WI38 (cell line): ENCODE measurements at regions not wholly inside any gene's neighbourhood (a gene's known extent, or its start where the extent isn't known, plus 50 kb on each side); places are given as distances from the start of the nearest gene placed in this dataset.

Source experiments
- H3K4me3 ChIP-seq: 2 replicates; pipeline ENCODE4 v1.5.1; 2011; ENCODE audit warnings: low read depth, mild to moderate bottlenecking, control low read depth, low read length
- TF ChIP-seq, protein P1 (sequence below): IDR thresholded peaks from 2 replicates; pipeline ENCODE4 v1.5.1; 2012; ENCODE audit warnings: low read depth, mild to moderate bottlenecking, control low read depth, low read length

DNA sequence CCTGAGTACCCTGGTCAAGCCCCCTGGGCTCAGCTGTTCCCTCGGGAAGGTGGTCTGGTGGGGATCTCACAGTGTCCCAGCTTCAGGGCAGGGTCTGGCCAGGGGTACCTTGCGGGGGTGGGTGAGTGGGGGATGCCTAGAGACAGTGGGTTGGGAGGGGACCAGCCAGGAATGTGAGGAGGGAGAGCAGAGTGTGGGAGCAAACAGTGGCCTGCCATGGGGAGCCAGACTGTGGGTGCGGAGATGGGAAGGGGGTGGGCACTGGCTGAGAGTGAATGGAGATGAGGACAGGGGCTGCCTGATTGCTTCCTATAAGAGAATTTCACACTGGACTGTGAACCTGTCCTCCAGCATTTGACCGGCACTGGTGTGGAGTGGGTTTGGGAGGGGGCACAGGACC is 95.1 kb downstream of the VEGFA start:
- TF ChIP-seq, protein P1, sequence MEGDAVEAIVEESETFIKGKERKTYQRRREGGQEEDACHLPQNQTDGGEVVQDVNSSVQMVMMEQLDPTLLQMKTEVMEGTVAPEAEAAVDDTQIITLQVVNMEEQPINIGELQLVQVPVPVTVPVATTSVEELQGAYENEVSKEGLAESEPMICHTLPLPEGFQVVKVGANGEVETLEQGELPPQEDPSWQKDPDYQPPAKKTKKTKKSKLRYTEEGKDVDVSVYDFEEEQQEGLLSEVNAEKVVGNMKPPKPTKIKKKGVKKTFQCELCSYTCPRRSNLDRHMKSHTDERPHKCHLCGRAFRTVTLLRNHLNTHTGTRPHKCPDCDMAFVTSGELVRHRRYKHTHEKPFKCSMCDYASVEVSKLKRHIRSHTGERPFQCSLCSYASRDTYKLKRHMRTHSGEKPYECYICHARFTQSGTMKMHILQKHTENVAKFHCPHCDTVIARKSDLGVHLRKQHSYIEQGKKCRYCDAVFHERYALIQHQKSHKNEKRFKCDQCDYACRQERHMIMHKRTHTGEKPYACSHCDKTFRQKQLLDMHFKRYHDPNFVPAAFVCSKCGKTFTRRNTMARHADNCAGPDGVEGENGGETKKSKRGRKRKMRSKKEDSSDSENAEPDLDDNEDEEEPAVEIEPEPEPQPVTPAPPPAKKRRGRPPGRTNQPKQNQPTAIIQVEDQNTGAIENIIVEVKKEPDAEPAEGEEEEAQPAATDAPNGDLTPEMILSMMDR = no peak
- no peak overlapping the region for H3K4me3 ChIP-seq

DNA sequence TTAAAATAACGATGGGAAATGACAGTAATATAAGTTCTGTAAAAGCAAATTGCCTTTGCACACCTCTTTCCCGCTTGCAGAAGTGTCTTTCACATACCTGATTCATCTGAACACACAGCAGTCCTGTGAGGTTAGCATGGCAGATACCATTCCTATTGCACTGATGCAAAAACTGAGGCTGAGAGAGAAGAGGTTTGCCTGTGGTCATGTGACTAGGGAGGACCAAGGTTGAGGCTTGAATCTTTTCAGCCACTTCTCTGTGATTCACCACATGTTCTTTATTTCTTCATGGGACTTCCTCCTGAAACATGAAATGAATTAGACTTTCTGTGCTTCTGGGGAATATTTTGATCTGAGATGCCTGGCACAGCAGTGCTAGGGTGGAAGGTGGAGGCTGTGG is 92.9 kb downstream of the VEGFA start:
- TF ChIP-seq, protein P1 = no peak

DNA sequence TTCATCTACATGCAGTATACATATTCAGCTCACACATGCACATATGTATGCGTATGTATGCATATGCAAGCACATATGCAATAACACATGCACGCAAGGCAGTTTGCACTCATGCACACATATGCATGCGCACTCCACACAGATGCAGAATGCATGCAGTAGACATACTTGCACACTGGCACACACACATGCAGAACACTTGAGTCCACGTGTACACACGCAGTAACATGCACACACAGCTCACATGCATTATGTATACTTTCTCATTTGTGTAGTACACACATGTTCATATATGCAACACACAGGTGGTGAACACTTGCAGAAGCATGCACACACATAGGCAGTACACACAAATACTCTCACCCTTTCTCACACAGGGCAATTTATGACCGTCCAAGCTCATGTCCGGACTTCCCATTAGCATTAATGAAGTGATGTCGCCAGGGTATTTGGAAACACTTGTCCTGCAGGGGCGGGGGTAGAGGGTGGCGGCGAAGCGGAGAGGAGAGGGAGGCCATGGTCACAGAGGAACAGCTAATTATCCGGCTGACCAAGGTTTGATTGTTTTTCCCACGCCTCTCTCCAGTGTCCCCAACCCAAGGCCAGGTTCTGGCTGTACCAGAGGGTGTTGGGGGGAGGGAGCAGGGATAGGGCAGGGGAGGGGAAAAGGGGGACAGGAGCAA is 91.3 kb downstream of the VEGFA start:
- H3K4me3 ChIP-seq = no peak overlapping the region
- TF ChIP-seq, protein P1 = no peak

More for the DNA sequence above, 92.9 kb downstream of the VEGFA start:
- H3K4me3 ChIP-seq = no peak overlapping the region

DNA sequence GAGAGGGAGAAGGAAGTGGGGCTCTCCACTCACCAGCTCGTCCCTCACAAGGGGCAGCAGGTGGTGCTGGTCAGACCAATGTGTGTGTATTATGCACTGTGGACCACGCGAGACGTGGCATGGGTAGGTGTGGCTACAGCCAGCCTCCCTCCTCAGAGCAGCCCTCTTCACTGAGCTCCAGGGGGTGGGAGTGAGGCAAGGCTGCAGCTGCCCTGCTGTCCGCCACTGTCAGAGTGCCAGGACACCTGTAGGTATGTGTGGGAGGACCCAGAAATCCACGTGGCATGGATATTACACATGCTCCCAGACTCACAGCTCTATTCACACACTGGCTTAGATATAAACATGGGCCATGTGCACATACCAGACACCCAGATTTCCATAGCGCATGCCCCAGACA is 90.3 kb downstream of the VEGFA start:
- TF ChIP-seq, protein P1 = no peak
- no peak overlapping the region for H3K4me3 ChIP-seq

DNA sequence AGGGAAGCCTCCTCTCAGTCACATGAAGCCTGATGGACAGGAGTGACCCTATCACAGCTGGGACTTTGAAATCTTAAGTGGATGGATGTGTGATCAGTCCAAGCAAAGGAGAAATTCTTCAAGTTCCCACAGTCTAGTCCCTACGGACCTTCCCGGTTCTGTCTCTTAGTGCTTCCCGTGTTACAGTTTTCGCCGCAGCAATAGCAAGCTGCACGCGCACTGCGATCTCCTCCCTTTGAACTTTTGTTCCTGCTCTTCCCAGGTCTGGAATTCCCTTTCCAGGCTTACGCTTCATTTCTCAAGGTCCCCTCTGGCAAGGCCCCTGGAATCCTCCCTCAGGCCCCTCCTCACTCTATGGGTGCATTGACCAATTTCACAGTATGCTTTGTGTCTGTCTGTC is 89.2 kb downstream of the VEGFA start:
- TF ChIP-seq, protein P1 = no peak
- no peak overlapping the region for H3K4me3 ChIP-seq

DNA sequence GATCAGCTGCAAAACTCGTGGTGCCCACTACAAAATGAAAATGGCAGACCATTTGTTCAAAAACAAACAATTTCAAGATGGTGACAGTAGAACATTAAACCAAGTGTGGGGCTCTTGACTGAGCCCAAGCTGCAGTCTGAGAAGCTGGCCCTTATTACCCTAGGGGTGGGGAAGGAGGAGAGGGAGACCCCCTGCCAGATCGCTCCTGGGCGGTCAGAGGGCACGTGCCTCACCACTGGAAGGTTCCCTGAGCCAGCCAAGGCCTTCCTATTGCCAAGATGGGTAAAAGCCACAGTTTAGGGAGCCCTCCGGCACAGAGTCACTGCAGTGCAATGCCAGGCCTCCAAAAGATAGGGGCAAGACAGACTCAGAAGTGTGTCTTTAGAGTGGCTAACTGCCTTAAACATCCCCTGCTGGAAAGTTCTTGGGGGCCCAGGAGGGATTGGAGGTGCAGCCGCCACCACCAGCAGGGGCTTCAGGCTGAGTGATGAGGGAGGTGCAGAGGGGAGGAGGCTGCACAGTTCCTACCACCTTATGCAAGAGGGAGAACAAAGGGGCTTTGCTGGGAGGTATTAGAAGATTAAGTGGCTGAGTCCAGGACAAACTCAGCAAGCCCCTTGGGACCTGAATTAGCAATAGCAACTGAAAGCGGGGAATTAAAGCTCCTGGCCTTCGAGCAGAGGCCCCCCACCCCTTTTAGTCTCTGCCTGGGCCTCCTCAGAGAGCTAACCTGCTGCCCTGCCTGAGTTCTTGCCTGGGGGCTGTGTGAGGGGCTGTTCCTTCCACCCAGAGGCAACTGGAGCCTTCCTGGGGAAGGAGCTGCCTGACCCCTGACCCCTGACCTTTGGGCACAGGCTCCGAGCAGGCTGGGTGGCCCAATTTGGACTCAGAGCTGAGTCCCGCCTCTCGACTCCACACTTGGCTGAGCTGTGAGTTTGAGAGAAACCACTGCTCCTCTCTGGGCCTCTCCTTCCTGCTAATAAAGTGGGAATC is 88.4 kb downstream of the VEGFA start:
- TF ChIP-seq, protein P1 = no peak
- no peak overlapping the region for H3K4me3 ChIP-seq
